HepG2 (cell line): ENCODE measurements at regions not wholly inside any gene's neighbourhood (a gene's known extent, or its start where the extent isn't known, plus 50 kb on each side); places are given as distances from the start of the nearest gene placed in this dataset.

Source experiments
- ATAC-seq: fragments of 200-7000 bp; cut with Tn5 transposase; 3 replicates; pipeline ENCODE4 v1.9.1; 2020; ENCODE audit warnings: mild to moderate bottlenecking, moderate library complexity
- BruUV-seq: library from RNA; stranded (reverse); fragments of 400-500 nt; replicated peaks from 2 replicates; lab custom pipeline; 2021; lab: Mats Ljungman, UMichigan
- CTCF ChIA-PET: fragments of 300-600 bp; formaldehyde crosslinking; extraction: SDS; loops from one replicate; lab custom pipeline; 2021; ENCODE audit warnings: low total read pairs, inconsistent platforms, low intra/inter-chr PET ratio; lab: Yijun Ruan, JAX
- POLR2A ChIA-PET: fragments of 350-600 bp; sonication (Branson Sonifier 250); formaldehyde crosslinking; loops from one replicate; lab custom pipeline; 2020; ENCODE audit warnings: antibody characterized with exemption, inconsistent platforms; lab: Yijun Ruan, JAX
- DNase-seq: peaks from one replicate; pipeline ENCODE4 v3.0.0-alpha.2; 2015; ENCODE audit warnings: low spot score
- FAIRE-seq: peaks from 3 replicates; lab custom pipeline; 2011; peaks lifted over from hg19 to GRCh38; lab: Jason Lieb, UNC
- H2AFZ ChIP-seq: one replicate; pipeline ENCODE4 v1.6.1; 2011; ENCODE audit warnings: low read length, inconsistent platforms
- H3K27ac ChIP-seq: fragments of 300-600 bp; 3 replicates; pipeline ENCODE4 v1.8.0; 2011; ENCODE audit warnings: mixed run types, mild to moderate bottlenecking, mixed read lengths, low read length, inconsistent platforms; ENCODE audit not compliant: insufficient read depth; ENCODE audit errors: extremely low read length
- H3K27me3 ChIP-seq, 2 experiments: fragments of 200-600 bp in 1 of 2; 2 replicates in 1 of 2; 3 replicates in 1 of 2; pipeline versions ENCODE4 v1.6.0 to v1.8.0; 2011; ENCODE audit warnings: low read length in 2 of 2, mild to moderate bottlenecking in 2 of 2, moderate library complexity in 2 of 2, inconsistent platforms in 1 of 2; ENCODE audit not compliant: insufficient read depth in 2 of 2, control insufficient read depth in 1 of 2
- H3K36me3 ChIP-seq, 2 experiments: fragments of 200-600 bp in 1 of 2; replicated peaks in 1 of 2; 2 replicates in 1 of 2; 3 replicates in 1 of 2; pipeline versions ENCODE4 v1.5.1 to v1.8.0; 2011; ENCODE audit warnings: low read length in 2 of 2, inconsistent platforms in 1 of 2; ENCODE audit not compliant: insufficient read depth in 2 of 2, control insufficient read depth in 1 of 2
- H3K4me1 ChIP-seq: 2 replicates; pipeline ENCODE4 v1.5.1; 2012; ENCODE audit warnings: low read length, inconsistent platforms; ENCODE audit not compliant: insufficient read depth
- H3K4me2 ChIP-seq: 2 replicates; pipeline ENCODE4 v1.6.0; 2011; ENCODE audit warnings: low read depth, low read length, inconsistent platforms
- H3K4me3 ChIP-seq, 3 experiments: fragments of 200-600 bp in 1 of 3; sonication (generic), shearing (Covaris generic) in 1 of 3; replicated peaks in 1 of 3; 2 replicates each; pipeline ENCODE4 v1.5.1; 2011 to 2016; ENCODE audit warnings: low read length in 3 of 3, inconsistent platforms in 2 of 3, low read depth in 2 of 3, mild to moderate bottlenecking in 2 of 3, control low read depth in 1 of 3, mixed read lengths in 1 of 3; ENCODE audit not compliant: insufficient read depth in 1 of 3
- H3K79me2 ChIP-seq: one replicate; pipeline ENCODE4 v1.6.1; 2011; ENCODE audit warnings: low read length, inconsistent platforms; ENCODE audit not compliant: insufficient read depth
- H3K9ac ChIP-seq: 2 replicates; pipeline ENCODE4 v1.6.0; 2011; ENCODE audit warnings: mild to moderate bottlenecking, low read depth, low read length, inconsistent platforms; ENCODE audit not compliant: insufficient read depth
- H3K9me3 ChIP-seq: 2 replicates; pipeline ENCODE4 v1.5.1; 2012; ENCODE audit warnings: mild to moderate bottlenecking, low read length
- H4K20me1 ChIP-seq: 2 replicates; pipeline ENCODE4 v1.6.0; 2011; ENCODE audit warnings: inconsistent platforms, mild to moderate bottlenecking, low read length, moderate library complexity; ENCODE audit not compliant: insufficient read depth
- FOSL1 ChIP-seq: sonication (generic); formaldehyde crosslinking; IDR thresholded peaks from 2 replicates; pipeline ENCODE4 v1.9.0; 2021; ENCODE audit warnings: missing genetic modification reagents, borderline replicate concordance
- HDAC6 ChIP-seq: fragments of 200-600 bp; sonication (generic); IDR thresholded peaks from 2 replicates; pipeline ENCODE4 v1.7.0; 2017; ENCODE audit warnings: mild to moderate bottlenecking, antibody characterized with exemption, low read length, low read depth
- HNF1A ChIP-seq, 2 experiments: sonication (generic) in 1 of 2; formaldehyde crosslinking in 1 of 2; IDR thresholded peaks; 2 replicates each; pipeline versions ENCODE4 v1.4.0 to v1.6.1; 2016 to 2020; ENCODE audit warnings: borderline replicate concordance in 1 of 2, low read depth in 1 of 2, mild to moderate bottlenecking in 1 of 2, missing genetic modification reagents in 1 of 2
- HNRNPUL1 ChIP-seq: fragments of 200-400 bp; formaldehyde crosslinking; IDR thresholded peaks from 2 replicates; pipeline ENCODE4 v1.6.1; 2017; ENCODE audit warnings: low read depth, mild to moderate bottlenecking, low read length, moderate library complexity
- JUND ChIP-seq: sonication (generic); formaldehyde crosslinking; IDR thresholded peaks from 2 replicates; pipeline ENCODE4 v1.8.0; 2022; ENCODE audit warnings: mild to moderate bottlenecking, missing genetic modification reagents
- NR1H2 ChIP-seq: sonication (generic); formaldehyde crosslinking; IDR thresholded peaks from 2 replicates; pipeline ENCODE4 v1.8.1; 2022; ENCODE audit warnings: low read depth, missing genetic modification reagents, borderline replicate concordance
- POGK ChIP-seq: sonication (generic); formaldehyde crosslinking; conservative IDR thresholded peaks from 2 replicates; pipeline ENCODE4 v1.8.0; 2022; ENCODE audit warnings: mild to moderate bottlenecking, moderate library complexity, missing genetic modification reagents
- RFX1 ChIP-seq: fragments of 450-650 bp; IDR thresholded peaks from 2 replicates; pipeline ENCODE4 v1.6.1; 2017
- ZBTB10 ChIP-seq: sonication (generic); formaldehyde crosslinking; IDR thresholded peaks from 2 replicates; pipeline ENCODE4 v1.4.0; 2020; ENCODE audit warnings: missing genetic modification reagents, borderline replicate concordance
- ZNF263 ChIP-seq: sonication (generic); formaldehyde crosslinking; IDR thresholded peaks from 2 replicates; pipeline ENCODE4 v1.4.0; 2020; ENCODE audit warnings: missing genetic modification reagents
- ZNF317 ChIP-seq: sonication (generic); formaldehyde crosslinking; IDR thresholded peaks from 2 replicates; pipeline ENCODE4 v1.5.0; 2020; ENCODE audit warnings: mild to moderate bottlenecking, missing genetic modification reagents
- ZNF512B ChIP-seq: sonication (generic); formaldehyde crosslinking; IDR thresholded peaks from 2 replicates; pipeline ENCODE4 v1.5.1; 2020; ENCODE audit warnings: missing genetic modification reagents, mild to moderate bottlenecking, borderline replicate concordance
- WGBS: methylation state at CpG from one replicate; pipeline ENCODE4 v1.1.6; 2017; ENCODE audit warnings: low lambda C conversion rate; 5-methylcytosine and 5-hydroxymethylcytosine counted together
- in situ Hi-C: cut with HindIII; loops from 2 replicates; pipeline ENCODE4 v1.10.0; 2017; ENCODE audit warnings: low pct_unique_long_range_greater_than_20kb; ENCODE audit not compliant: extremely low pct_ligation_motif_present
- intact Hi-C: fragments of 100-400 bp; cut with micrococcal nuclease; formaldehyde crosslinking; loops from one replicate; pipeline ENCODE4 v1.10.0; 2022; ENCODE audit not compliant: unreplicated experiment

- Histone ChIP-seq H3K27ac (no peak overlapping the region), H3K4me2 (no peak overlapping the region), H2AFZ (no peak overlapping the region), H4K20me1 (no peaks in the 10 kb centered on the region), H3K4me3 (no peak overlapping the region), H3K36me3 (no peaks in the 10 kb centered on the region), H3K9me3 (no peaks in the 10 kb centered on the region), H3K27me3 (no peaks in the 10 kb centered on the region), H3K9ac (no peak overlapping the region), H3K4me1 (no peaks in the 10 kb centered on the region), H3K79me2 (no peaks in the 10 kb centered on the region)
- WGBS: 17% methylated on average over 1 of the region's 1 CpG
- ChIA-PET CTCF (no interaction called here), POLR2A (no interaction called here)
- BruUV-seq: no TSS peak
- in situ Hi-C loops (no loop called here), intact Hi-C loops (no loop called here)
- FAIRE-seq: no peak
- no peak for DNase-seq
- ATAC-seq: no peak
- TF ChIP-seq HDAC6 (no peak), ZBTB10 (CRISPR knock-in tag) (no peak), FOSL1 (no peak), JUND (CRISPR knock-in tag) (no peak), ZNF263 (CRISPR knock-in tag) (no peak), NR1H2 (CRISPR knock-in tag) (no peak), HNRNPUL1 (no peak), POGK (CRISPR knock-in tag) (no peak), RFX1 (no peak), HNF1A (IDR thresholded peaks at IDR 0.05; ENCODE audit: low read depth) (no peak), HNF1A (CRISPR knock-in tag; IDR thresholded peaks at IDR 0.05; ENCODE audit: borderline replicate concordance) (no peak), ZNF317 (CRISPR knock-in tag) (no peak), ZNF512B (CRISPR knock-in tag) (no peak)
Observed at GRCh38 chr7:16367115-16367514, 54.2 kb downstream of the CRPPA start.
